RWPE2 (cell line): ENCODE measurements at regions not wholly inside any gene's neighbourhood (a gene's known extent, or its start where the extent isn't known, plus 50 kb on each side); places are given as distances from the start of the nearest gene placed in this dataset.

ENCODE experiments used
- ATAC-seq: fragments of 200-7000 bp; cut with Tn5 transposase; 3 replicates; pipeline ENCODE4 v1.9.1; 2021; ENCODE audit warnings: low read depth
- DNase-seq: peaks from one replicate; pipeline ENCODE4 v3.0.0-alpha.2; 2020; ENCODE audit warnings: low spot score
- H3K27ac ChIP-seq: fragments of 450-650 bp; 2 replicates; pipeline ENCODE4 v1.5.1; 2017; ENCODE audit warnings: mild to moderate bottlenecking; ENCODE audit not compliant: poor library complexity, severe bottlenecking
- H3K27me3 ChIP-seq: fragments of 250-450 bp; sonication (Bioruptor Pico); 2 replicates; pipeline ENCODE4 v1.5.1; 2021; ENCODE audit warnings: mild to moderate bottlenecking, moderate library complexity; ENCODE audit not compliant: insufficient read depth, poor library complexity, severe bottlenecking
- H3K36me3 ChIP-seq: fragments of 250-450 bp; sonication (Bioruptor Pico); 2 replicates; pipeline ENCODE4 v1.5.1; 2020; ENCODE audit warnings: low read depth, mild to moderate bottlenecking, moderate library complexity
- H3K4me1 ChIP-seq: fragments of 250-450 bp; sonication (Bioruptor Pico); 2 replicates; pipeline ENCODE4 v1.5.1; 2021; ENCODE audit warnings: mild to moderate bottlenecking, moderate library complexity; ENCODE audit not compliant: insufficient read depth, poor library complexity, severe bottlenecking
- H3K4me3 ChIP-seq: fragments of 250-450 bp; sonication (Bioruptor Pico); 2 replicates; pipeline ENCODE4 v1.5.1; 2021; ENCODE audit warnings: mild to moderate bottlenecking, moderate library complexity; ENCODE audit not compliant: severe bottlenecking
- H3K9me3 ChIP-seq: fragments of 250-450 bp; sonication (Bioruptor Pico); 2 replicates; pipeline ENCODE4 v1.5.1; 2021; ENCODE audit warnings: mild to moderate bottlenecking, moderate library complexity; ENCODE audit not compliant: severe bottlenecking
- CTCF ChIP-seq: fragments of 450-650 bp; IDR thresholded peaks from one replicate; pipeline ENCODE4 v1.5.1; 2017; ENCODE audit warnings: mild to moderate bottlenecking, moderate library complexity; ENCODE audit not compliant: poor library complexity, severe bottlenecking

GRCh38 chr19:31616031-31616430, 266.8 kb upstream of the TSHZ3 start:
- Histone ChIP-seq H3K9me3 (no peaks in the 10 kb centered on the region), H3K4me1 (no peaks in the 10 kb centered on the region), H3K27me3 (no peaks in the 10 kb centered on the region), H3K36me3 (no peaks in the 10 kb centered on the region), H3K4me3 (no peak overlapping the region), H3K27ac (no peak overlapping the region)
- no peak for TF ChIP-seq CTCF
- DNase-seq (no peak), ATAC-seq (no peak)

GRCh38 chr19:31617010-31617585, 267.9 kb upstream of the TSHZ3 start:
- Histone ChIP-seq H3K9me3 (no peaks in the 10 kb centered on the region), H3K27me3 (no peaks in the 10 kb centered on the region), H3K4me3 (no peak overlapping the region), H3K27ac (no peak overlapping the region), H3K4me1 (no peaks in the 10 kb centered on the region), H3K36me3 (no peaks in the 10 kb centered on the region)
- ATAC-seq (no peak), DNase-seq (no peak)
- TF ChIP-seq CTCF = no peak

GRCh38 chr19:31625056-31625455, 275.8 kb upstream of the TSHZ3 start:
- H3K4me3 ChIP-seq = no peak overlapping the region
- no peak for DNase-seq

DNA sequence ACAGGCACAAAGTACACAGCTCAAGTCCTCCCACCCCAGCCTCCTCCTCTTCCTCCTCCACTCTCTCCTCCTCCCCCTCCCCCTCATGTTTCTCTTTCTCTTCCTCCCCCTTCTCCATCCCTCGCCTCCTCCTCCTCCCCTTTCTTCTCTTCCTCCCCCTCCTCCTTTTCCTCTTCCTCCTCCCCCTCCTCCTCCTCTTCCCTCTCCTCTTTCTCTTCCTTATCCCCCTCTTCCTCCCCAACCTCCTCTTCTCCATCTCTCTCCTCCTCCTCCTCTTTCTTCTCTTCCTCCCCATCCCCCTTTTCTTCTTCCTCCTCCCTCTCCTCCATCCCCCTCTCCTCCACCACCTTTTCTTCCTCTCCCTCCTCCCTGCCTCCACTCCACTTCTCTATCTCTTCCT, 276.3 kb upstream of the TSHZ3 start:
- no peak for TF ChIP-seq CTCF
- no peak for DNase-seq

More at GRCh38 chr19:31625056-31625455, 275.8 kb upstream of the TSHZ3 start:
- no peaks in the 10 kb centered on the region for H3K9me3 ChIP-seq
- H3K4me1 ChIP-seq = no peaks in the 10 kb centered on the region
- ATAC-seq = no peak
- H3K27ac ChIP-seq = no peak overlapping the region
- no peaks in the 10 kb centered on the region for H3K36me3 ChIP-seq
- H3K27me3 ChIP-seq = peaks cover 6% of the 10 kb centered on the region
- no peak for TF ChIP-seq CTCF

GRCh38 chr19:31626941-31627340, 277.7 kb upstream of the TSHZ3 start:
- DNase-seq (no peak), ATAC-seq (no peak)
- H3K9me3 ChIP-seq = no peaks in the 10 kb centered on the region
- H3K4me3 ChIP-seq = no peak overlapping the region
- no peak for TF ChIP-seq CTCF
- peaks cover 6% of the 10 kb centered on the region for H3K27me3 ChIP-seq
- H3K36me3 ChIP-seq = no peaks in the 10 kb centered on the region
- H3K27ac ChIP-seq = no peak overlapping the region
- H3K4me1 ChIP-seq = no peaks in the 10 kb centered on the region

More for the DNA sequence above, 276.3 kb upstream of the TSHZ3 start:
- Histone ChIP-seq H3K36me3 (no peaks in the 10 kb centered on the region), H3K27ac (no peak overlapping the region), H3K9me3 (no peaks in the 10 kb centered on the region), H3K27me3 (peaks cover 6% of the 10 kb centered on the region), H3K4me3 (no peak overlapping the region), H3K4me1 (no peaks in the 10 kb centered on the region)
- ATAC-seq = no peak
